ENCODE measurements at regions not wholly inside any gene's neighbourhood (a gene's known extent, or its start where the extent isn't known, plus 50 kb on each side); places are given as distances from the start of the nearest gene placed in this dataset.
"Not testable (repeated sequence)": the region's sequence is repeated elsewhere in the genome, so short reads cannot be mapped to it uniquely, and the experiment has no call there.

GRCh38 chr9:94191706-94192105 is 67.4 kb upstream of the ZNF169 start:
- not testable (repeated sequence) for DNase-seq

- DNase-seq: no peak
Observed at GRCh38 chr9:94198414-94198813, 60.7 kb upstream of the ZNF169 start.

GRCh38 chr9:94199776-94200175 is 59.3 kb upstream of the ZNF169 start:
- no peak for DNase-seq

GRCh38 chr9:94204174-94204573 is 54.9 kb upstream of the ZNF169 start:
- DNase-seq: no peak

DNA sequence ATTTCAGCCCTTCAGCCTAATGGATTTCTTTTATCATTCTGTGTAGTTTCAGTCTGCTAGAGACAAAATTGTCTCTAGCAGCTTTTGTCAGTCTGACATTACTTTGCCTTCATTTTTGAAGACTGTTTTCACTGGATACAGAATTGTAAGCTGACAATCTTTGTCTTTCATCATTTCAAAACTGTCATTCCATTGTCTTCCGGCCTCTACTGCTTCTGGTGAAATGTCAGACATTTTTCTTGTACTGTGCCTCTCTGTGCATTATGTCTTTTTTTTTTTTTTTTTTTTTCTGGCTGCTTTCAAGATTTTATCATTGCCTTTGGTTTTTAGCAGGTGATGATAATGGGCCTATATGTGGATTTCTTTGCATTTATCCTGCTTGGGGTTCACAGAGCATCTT is 51.3 kb upstream of the ZNF169 start:
- no peak for DNase-seq
